ENCODE measurements at regions not wholly inside any gene's neighbourhood (a gene's known extent, or its start where the extent isn't known, plus 50 kb on each side); places are given as distances from the start of the nearest gene placed in this dataset.
"Not testable (repeated sequence)": the region's sequence is repeated elsewhere in the genome, so short reads cannot be mapped to it uniquely, and the experiment has no call there.

DNA sequence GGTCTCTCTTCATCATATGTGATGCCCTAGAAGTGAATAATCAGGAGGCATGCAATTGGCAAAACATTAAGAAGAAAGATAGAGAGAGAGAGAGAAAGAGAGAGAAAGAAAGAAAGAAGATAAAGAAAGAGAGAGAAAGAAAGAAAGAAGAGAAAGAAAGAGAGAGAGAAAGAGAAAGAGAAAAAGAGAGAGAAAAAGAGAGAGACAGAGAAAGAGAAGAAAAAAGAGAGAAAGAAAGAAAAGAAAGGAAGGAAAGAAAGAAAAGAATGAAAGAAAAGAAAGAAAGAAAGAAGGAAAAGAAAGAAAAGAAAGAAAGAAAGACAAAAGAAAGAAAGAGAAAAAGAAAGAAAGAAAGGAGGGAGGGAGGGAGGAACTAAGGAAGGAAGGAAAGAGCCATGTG lies 318.9 kb downstream of the ICE1 start:
- no peak for DNase-seq

DNA sequence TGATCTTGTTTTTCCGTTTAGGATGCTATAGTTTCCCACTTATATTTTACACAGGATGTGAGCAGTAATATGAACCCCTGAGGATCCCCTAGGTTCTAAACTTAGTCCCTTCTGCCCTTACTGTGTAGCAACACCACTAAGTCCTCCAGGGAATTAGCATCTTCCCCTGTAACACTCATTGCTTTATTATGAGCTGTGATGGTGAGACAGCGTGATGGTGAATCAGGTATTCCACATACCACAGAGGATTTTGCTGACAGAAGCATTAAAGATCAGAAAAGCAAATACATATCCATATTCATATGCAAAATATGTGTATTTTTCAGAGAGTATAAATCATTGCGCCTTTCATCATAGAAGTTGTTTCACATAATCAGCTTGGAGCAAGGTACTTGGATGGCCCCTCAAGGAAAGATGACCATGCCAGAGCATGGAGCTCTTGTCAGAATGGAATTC lies 317.0 kb downstream of the ICE1 start:
- no peak for DNase-seq

DNA sequence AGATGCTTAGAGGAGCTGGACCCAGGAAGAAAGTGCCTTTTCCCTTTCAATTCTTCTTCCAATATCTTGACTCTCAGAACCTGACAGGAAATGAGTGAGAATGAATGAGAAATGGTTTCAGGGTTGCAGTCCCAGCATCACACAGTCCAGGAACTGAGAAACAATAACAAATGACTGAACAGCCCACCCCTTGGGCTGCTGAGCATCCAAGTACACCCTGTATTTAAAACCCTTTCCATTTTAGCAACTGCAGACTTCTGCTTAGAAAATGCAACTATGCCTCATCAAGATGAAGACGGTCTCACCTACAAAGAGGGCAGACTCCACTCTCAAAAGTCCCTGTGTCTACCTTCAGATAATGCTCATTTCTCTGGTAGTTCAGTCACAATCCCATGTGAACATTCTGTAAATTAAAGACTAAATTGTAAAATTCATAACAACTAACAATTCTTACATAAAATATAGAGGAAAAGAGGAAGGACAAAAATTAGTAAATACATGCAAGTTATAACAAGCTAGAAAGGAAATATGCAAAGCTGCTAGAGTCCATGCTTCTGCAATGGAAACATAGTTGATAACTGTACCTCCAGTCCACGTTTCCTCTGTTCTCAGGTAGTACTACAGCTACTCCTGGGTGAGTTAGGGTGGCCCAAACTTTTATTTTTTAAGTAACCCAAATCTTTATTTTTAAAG lies 316.5 kb downstream of the ICE1 start:
- no peak for DNase-seq

DNA sequence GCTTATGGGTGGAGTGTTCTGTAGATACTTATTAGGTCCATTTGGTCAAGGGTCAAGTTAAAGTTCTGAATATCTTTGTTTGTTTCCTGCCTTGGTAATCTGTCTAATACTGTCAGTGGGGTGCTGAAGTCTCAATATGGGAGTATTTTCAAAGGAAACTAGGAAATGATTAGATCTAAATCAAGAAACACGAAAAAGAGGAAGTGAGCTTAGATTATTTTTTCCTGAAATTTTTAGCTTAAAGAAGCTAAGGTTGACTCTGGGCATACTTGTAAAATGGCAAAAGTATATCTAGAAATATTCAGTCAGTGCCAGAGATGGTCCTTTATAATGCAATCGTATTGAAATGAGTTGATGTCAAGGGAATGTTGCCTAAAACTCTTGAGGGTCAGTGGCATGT lies 313.5 kb downstream of the ICE1 start:
- no peak for DNase-seq

DNA sequence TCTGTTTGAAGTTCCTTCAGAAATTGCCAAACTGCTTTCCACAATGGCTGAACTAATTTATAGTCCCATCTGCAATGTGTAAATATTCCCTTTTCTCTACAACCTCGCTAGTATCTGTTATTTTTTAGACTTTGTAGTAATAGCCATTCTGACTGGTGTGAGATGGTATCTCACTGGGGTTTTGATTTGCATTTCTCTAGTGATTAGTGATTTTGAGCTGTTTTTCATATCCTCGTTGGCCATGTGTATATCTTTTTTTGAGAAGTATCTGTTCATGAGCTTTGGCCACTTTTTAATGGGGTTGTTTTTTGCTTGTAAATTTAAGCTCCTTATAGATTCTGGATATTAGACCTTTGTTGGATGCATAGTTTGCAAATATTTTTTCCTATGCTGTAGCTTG lies 310.6 kb downstream of the ICE1 start:
- DNase-seq = not testable (repeated sequence)

DNA sequence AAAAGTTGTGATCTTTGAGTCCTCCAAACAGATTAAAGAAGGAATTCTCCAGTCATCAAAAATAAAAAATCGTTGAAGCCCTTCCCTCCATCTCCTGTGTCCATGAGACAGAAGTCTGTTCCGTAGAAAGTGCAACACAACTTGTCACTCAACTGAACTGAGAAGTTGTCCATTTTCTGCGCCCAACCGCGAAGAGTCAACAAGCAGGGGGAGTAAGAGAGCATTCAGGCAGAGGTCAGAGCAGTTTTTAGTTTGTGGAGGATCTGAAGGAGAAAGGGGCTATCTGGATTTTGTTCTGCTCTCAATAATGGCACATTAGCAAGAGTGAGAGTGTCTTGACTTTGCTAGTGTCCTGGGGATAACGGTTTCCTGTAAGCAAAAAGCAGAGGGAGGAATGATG lies 303.9 kb downstream of the ICE1 start:
- no peak for DNase-seq

DNA sequence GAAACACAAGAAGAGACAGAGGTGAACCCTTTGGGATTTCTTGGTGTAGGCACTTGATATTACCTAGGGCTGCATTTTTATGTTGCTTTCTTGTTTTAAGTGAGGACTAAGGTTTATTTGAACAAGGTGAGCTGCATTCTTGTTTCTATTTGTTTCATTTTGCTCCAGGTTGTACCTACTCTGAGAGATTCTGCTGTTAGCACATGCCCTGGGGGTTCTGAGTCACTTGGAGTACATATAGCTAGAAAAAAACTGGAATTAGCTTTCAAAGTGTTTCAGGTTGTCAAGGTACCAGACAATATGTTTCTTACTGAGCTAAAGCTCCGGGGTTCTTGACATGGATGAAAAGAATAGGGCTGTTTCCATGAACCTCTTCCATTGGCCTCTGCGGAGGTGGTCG lies 299.4 kb downstream of the ICE1 start:
- no peak for DNase-seq

DNA sequence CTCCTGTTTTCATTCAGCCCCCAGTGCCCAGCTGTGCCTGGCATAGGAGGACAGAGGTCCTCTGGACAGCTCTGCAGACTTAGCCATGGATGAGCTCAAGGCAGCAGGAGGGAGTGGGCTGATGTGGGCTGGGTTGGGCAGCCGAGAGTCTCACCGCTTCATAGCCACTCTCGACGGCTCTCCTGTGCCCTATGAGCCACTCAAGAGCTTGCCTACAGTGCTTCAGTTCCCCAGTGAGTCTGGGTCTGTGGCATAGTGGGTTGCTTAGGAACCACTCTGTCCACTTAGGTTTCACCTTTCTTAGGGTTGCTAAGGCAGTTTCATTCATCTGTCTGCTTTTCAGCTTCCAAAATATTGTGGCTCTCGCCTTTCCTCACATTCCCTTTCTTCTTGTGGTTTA lies 296.8 kb downstream of the ICE1 start:
- no peak for DNase-seq

DNA sequence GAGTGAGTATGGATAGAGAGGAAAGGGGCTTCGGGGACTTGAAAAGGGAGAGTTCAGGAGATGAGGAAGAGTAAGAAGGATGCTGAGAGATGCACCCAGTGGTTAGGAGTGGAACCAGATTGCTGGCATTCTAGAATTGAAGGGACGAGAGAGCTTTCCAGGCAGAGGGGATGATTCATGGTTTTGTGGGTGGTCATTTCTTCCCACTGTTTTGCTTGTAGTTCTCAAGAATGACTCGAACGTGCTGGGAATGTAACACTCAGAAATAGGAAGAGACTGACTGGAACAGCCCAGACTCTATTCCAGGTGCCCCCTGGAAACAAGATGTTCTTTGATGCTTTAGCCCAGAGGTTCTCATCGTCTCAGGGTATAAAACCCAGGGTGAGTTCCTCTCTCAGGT lies 294.2 kb downstream of the ICE1 start:
- no peak for DNase-seq

DNA sequence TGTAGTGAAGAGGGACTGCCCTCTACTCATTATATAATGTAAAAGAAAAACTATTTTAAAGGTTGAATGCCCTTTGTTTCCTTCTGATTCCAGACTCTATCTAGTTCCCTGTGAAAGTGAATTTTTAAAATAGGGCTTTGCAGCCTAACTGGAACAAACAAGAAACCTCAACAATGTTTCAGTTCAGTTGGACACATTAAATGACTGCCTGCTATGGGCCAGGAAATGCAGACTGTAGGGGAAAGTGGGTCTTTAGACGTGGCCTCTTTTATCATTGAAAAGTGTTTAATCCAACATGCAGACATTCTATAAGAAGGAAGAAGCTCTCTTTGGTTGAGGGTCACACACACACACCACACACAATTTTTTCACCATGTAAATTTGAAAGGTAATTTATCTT lies 289.1 kb downstream of the ICE1 start:
- no peak for DNase-seq

DNA sequence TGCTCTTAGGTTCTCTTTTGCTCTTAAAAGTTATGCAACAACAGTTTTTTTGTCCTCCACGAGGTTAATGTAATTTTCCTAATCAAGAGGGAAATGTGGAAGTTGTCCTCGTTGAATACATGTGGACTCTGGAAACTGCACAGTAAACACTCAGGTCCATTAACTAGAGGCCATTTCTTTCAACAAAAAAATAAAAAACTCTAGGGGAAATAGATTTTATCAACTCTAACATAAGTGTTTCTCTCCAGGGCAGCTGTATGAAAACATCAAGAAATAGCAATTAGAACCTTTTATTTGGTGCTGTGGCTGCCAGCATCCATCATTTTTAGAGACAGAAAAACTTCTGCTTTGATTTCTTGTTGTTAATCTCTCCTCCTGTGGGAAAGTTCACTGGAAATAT lies 288.6 kb downstream of the ICE1 start:
- no peak for DNase-seq

DNA sequence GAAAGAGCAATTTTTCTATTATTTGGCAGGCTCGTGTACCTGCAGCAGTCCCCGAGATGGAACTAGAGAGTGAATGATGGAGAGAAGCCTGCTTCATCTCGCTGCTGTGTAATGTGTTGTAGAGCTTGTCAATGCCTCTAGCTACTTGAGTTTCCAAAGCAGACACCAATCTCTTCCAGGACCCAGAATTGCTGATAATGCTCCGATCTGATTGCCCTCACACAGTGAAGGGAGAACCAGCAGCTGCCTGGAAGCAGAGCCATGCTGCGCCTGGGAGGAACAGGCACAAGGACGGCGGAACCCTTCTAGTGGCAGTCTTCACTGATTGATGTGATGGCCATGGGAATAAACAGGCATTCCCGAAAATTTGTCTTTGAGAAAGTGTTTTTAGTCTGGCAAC lies 288.0 kb downstream of the ICE1 start:
- DNase-seq = no peak

DNA sequence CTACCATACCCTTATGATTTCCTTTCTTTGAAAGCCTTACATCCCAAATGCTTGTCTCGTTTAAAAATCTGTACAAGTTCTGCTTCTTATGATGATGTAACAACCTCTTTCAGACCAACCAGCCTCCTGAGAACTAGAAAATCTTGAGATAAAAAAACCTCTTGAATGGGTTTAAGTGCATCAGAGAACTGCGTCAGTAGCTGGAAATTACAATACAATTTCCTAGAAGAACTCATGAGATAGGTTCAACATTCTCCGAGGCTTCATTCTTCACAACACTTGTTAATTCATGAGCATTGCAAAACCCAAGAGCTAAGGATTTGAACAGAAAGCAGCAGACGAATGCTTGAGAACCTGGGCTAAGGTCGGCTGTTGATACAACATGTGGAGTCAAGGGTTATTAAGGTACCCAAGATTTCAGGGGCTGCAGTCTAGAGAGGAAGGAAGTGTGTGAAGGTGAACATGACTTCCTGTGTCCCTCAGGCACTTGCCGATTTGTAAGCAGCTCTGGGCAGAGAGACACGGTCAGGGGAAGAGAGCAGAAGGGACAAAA lies 286.0 kb downstream of the ICE1 start:
- DNase-seq = no peak

DNA sequence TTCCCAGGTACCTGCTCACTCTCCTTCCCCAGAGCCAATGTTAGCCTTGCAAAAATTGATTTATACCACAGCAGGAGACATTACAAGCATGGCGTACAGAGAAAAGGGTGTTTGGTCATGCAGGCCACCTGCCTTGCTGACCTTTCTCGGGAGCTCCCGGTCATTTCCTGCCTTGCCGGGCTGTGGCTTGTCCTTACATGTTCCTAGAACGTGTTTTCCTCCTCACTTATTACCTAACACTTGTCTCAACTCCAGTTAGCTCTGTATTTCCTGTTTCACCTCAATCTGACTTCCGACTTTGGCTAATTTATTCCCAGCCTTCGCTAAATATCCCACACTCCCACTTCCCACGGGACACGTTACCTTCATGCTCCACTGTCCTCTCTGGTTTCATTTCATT lies 282.5 kb downstream of the ICE1 start:
- DNase-seq = no peak

DNA sequence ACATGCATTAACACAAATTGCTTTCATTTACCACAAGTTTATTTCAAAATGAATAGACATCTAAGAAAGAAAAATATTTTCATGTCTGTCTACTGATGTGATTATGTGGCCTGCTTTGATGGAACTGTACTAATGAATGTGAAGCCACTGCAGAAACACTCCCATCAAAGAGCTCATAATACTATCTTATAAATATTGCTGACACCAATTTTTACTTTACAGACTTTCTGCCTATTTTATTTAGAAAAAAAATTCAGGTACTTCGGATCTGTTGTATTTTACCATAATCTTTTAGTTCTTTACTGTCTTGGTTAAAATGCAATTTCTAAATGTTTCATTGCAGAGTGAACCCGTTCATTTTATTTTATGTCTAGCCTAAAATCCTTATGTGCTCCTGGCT lies 281.9 kb downstream of the ICE1 start:
- DNase-seq = no peak

DNA sequence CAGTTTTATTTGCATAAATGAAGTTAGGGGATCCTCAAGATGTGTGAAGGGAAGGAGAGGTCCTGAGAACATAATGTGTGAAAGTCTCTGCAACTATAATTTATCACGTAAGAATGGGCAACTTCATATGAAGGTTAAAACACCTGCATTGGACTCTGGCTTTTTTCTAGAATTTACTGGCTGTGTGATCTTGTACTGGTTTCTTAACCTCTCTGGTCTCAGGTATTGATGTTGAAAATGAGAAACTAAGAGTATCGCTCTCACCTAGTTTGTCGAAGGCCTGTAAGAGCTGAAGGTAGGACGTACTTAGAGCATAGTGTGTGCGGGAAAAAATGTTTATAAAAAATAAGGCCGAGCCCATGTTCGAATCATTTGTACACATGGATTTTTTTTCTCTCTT lies 280.5 kb downstream of the ICE1 start:
- DNase-seq = no peak

DNA sequence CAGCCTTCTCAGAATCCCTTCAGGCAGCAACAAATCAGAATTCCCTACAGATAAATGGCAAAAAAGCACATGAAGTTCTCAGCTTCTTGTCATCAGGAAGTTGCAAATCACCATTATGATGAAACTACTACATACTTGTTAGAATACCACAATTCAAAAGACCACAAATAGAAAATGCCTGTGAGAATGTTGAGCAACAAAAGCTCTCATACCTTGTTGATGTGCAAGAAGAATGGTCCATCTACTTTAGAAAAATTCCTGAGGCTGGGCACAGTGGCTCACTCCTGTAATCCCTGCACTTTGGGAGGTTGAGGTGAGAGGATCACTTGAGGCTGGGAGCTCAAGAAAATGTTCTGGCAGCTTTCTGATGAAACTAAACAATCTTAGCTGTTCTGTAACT lies 278.1 kb downstream of the ICE1 start:
- DNase-seq = no peak

DNA sequence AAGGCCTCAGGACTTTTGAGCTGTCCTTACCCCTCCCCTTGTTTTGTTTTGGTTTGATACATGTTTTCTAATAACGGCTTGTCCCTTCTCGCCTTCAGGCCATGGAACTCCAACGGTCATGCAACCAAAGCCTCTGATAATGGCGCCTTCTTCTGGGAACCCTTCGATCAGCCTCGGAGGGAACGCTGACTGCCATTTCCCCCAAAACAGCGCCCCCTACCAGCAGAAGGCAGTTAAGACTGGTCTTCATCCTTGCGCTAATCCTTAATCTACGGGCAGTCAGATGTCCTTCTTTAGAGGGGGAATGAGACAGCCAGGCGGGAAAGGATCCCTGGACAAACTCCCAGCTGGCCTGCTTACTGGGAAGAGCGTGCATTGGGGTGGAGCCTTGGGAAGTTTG lies 276.6 kb downstream of the ICE1 start:
- no peak for DNase-seq

DNA sequence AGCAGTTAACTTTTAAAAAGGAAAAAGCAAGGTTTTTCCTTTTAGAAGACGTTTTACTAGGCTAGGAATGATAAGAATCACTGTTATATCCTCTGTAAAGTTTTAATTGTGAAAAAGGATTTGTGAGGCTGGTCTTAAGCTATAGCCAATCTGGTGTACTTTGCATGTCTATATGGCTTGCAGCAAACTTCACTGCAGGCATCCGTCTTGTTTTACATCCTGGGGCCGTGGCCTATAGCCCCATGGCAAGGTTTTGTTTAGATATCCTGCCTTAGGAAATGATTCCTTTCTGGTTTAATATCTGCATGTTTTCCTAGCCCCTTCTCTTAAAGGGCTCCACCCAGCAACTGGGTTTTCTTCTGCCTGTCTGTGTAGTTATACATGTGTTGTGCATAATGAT lies 272.8 kb downstream of the ICE1 start:
- DNase-seq = no peak

DNA sequence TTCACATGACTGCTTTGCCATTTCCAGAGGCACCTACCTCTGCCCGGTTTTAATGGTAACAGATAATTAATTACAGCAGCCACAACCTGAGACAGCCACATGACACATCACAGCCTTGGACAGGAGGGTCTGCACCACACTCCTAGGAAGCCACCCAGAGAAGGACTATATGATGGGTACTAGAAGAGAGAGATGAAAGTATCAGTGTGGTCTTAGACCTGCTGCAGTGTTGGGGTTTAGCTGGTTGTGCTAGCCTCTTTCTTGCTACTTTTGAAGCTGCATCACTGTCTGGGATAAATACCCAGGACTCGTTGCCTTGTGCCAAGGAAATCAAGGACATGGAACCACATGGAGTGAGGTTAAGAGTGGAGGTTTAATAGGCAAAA lies 266.4 kb downstream of the ICE1 start:
- no peak for DNase-seq

DNA sequence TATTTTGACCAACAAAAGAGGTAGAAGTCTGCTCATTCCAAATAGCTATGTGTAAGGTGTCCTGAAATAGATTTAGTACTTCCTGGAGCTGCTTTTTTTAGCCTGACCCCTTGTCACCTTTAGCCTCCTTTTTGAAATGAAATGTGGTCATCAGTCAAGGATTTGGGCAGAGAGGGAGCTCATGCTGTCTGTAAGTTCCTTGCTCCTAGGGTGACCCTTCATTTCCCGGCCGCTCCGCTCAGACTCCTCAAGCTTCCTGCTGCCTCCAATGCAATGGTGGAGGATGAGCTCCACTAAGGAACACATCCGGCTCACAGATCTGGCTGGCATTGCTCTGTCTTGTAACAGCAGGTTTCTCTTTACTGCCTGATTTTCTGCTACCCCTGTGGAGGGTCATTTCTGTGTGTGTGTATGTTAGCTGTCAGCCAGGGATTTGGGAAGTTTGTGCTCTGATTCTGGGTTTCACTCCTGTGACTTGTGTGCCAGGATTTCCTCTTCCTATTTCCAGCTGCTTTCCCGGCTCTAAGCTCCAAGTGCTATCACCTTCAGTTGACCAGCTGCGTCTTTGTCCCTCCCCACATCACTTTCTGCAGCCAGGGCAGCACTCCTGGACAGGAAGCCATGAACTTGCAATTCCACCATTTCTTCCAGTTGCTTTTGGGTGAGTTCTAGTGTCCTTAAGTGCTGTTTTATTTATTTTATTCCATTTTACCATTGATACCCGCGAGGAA lies 265.9 kb downstream of the ICE1 start:
- DNase-seq = no peak

DNA sequence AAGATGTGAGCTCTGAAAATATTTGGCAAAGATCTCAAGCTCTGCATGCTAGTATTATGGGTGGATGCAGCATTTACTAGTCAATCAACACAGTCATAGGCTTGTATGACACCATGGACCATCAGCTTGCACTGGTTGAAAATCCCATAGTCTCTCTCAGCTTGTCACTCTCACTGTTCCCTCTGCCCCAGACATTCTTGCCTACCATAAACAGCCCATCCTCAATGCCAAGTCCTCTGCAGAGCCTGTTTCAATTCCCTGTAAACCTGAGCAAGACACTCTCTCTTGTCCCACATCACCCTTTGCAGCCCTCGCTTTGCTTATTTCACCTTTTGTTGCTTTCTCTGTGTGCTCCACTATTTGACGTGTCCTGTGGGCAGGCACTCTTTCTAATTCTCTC lies 264.6 kb downstream of the ICE1 start:
- DNase-seq = no peak

DNA sequence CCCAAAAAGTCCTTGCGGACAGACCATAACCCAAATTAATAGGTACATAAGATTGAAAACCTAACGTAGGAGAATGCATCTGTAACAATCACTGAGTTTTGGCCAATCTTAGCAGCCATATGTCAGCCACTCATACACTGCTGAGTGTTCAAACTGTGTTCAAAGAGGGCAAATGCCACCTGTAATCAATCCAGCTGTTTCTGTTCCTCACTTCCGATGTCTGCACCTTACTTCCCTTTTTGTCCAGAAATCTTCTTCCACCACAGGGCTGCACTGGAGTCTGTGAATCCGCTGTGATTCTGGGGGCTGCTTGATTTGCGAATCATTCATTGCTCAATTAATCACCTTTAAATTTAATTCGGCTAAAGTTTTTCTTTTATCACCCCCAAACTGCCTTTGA lies 263.9 kb downstream of the ICE1 start:
- no peak for DNase-seq

DNA sequence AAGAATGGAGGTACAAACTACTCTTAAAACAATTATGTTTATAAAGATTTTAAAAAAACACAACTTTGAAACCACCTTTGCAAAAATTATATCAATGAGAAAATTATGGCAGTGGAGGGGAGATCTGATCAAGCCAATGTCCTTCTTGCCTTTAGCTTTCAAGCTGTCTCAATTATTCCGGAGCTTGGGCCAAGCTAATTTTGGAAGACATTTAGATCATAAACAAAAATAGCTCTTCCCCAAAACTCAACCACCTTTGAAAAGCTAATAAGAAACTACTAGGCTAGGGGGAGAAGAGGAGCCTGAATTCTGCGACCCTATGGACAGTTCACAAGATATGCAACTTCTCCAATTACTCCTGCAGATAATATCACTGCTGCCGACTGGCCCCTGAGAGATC lies 263.3 kb downstream of the ICE1 start:
- no peak for DNase-seq

Measured in muscle of arm (tissue), 1 donor.